Kidney epithelial cell (primary cell): ENCODE measurements at regions not wholly inside any gene's neighbourhood (a gene's known extent, or its start where the extent isn't known, plus 50 kb on each side); places are given as distances from the start of the nearest gene placed in this dataset.

Experiments used
- DNase-seq: peaks from one replicate; pipeline ENCODE4 v3.0.0-alpha.2; 2010; ENCODE audit warnings: low read depth
- H3K27me3 ChIP-seq: 2 replicates; pipeline ENCODE4 v1.6.0; 2011; ENCODE audit warnings: low read length; ENCODE audit not compliant: control insufficient read depth, insufficient read depth
- H3K36me3 ChIP-seq: 2 replicates; pipeline ENCODE4 v1.5.1; 2011; ENCODE audit warnings: low read length; ENCODE audit not compliant: control insufficient read depth, insufficient read depth
- H3K4me3 ChIP-seq: 2 replicates; pipeline ENCODE4 v1.5.1; 2011; ENCODE audit warnings: low read depth, mild to moderate bottlenecking, control low read depth, low read length
- CTCF ChIP-seq: IDR thresholded peaks from 2 replicates; pipeline ENCODE4 v1.5.1; 2011; ENCODE audit warnings: mild to moderate bottlenecking, moderate library complexity, low read length, control low read depth, inconsistent platforms; ENCODE audit not compliant: insufficient read depth, poor library complexity, severe bottlenecking

- TF ChIP-seq CTCF: no peak
- Histone ChIP-seq H3K27me3 (no peaks in the 10 kb centered on the region), H3K4me3 (no peak overlapping the region), H3K36me3 (no peaks in the 10 kb centered on the region)
- no peak for DNase-seq
Observed at GRCh38 chr20:60791823-60792222, 460.2 kb upstream of the CDH4 start.

GRCh38 chr20:60792941-60793340 is 459.1 kb upstream of the CDH4 start:
- Histone ChIP-seq H3K27me3 (no peaks in the 10 kb centered on the region), H3K36me3 (no peaks in the 10 kb centered on the region), H3K4me3 (no peak overlapping the region)
- no peak for DNase-seq
- no peak for TF ChIP-seq CTCF

DNA sequence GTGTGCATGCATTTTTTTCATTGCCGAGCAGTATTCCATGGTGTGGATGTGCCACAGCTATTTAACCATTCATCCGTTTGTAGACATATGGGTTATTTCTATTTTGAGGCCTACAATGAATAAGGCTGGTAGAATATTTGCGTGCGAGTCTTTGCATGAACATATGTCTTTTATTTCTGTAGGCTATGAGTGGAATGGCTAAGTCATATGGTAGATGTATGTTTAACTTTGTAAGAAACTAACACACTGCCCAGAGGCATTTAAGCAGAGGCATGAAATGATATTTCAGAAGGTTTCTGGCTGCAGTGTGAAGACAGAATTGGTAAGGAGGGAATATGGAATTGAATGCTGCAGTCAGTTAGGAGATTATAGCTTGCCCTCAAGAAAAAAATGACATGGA is 457.4 kb upstream of the CDH4 start:
- TF ChIP-seq CTCF: no peak
- H3K4me3 ChIP-seq: no peak overlapping the region
- no peak for DNase-seq
- H3K36me3 ChIP-seq: no peaks in the 10 kb centered on the region
- H3K27me3 ChIP-seq: no peaks in the 10 kb centered on the region

GRCh38 chr20:60795651-60796050 is 456.4 kb upstream of the CDH4 start:
- H3K27me3 ChIP-seq: no peaks in the 10 kb centered on the region
- no peak for DNase-seq
- no peak overlapping the region for H3K4me3 ChIP-seq
- TF ChIP-seq CTCF: no peak
- no peaks in the 10 kb centered on the region for H3K36me3 ChIP-seq

DNA sequence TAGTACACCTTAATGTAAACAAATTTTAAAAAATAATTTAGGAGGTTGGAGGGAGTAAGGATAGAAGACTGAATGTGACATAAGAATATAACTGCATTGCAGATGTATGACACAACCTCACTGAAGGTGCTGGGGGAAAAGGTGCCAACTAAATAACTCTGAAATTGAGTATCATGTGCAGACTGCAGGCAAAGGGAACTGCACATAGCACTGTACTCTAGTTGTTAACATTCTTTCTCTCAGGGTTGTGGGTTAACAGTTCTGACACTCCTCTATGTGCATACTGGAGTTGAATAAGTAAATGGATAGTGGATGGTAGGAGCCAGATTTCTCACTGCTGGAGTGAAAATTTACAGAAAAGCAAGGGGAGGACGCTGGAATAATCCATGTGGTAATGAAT is 451.9 kb upstream of the CDH4 start:
- Histone ChIP-seq H3K4me3 (no peak overlapping the region), H3K27me3 (no peaks in the 10 kb centered on the region), H3K36me3 (no peaks in the 10 kb centered on the region)
- TF ChIP-seq CTCF: no peak
- no peak for DNase-seq

- Histone ChIP-seq H3K4me3 (no peak overlapping the region), H3K36me3 (no peaks in the 10 kb centered on the region), H3K27me3 (no peaks in the 10 kb centered on the region)
- TF ChIP-seq CTCF: no peak
- no peak for DNase-seq
Observed at GRCh38 chr20:60802676-60803075, 449.4 kb upstream of the CDH4 start.
